Keratinocyte (primary cell): ENCODE measurements at regions not wholly inside any gene's neighbourhood (a gene's known extent, or its start where the extent isn't known, plus 50 kb on each side); places are given as distances from the start of the nearest gene placed in this dataset.

Experiments
- DNase-seq: peaks from one replicate; pipeline ENCODE4 v3.0.0-alpha.2; 2011; ENCODE audit warnings: low read depth, missing footprints, low spot score
- FAIRE-seq: peaks from 2 replicates; lab custom pipeline; 2011; peaks lifted over from hg19 to GRCh38; lab: Jason Lieb, UNC
- H2AFZ ChIP-seq: 2 replicates; pipeline ENCODE4 v1.6.0; 2012; ENCODE audit warnings: low read length, control low read depth, inconsistent platforms; ENCODE audit not compliant: control insufficient read depth
- H3K27ac ChIP-seq: 2 replicates; pipeline ENCODE4 v1.5.1; 2011; ENCODE audit warnings: low read length; ENCODE audit not compliant: control insufficient read depth, insufficient read depth
- H3K27me3 ChIP-seq: 3 replicates; pipeline ENCODE4 v1.6.0; 2011; ENCODE audit warnings: low read length; ENCODE audit not compliant: control insufficient read depth, insufficient read depth; ENCODE audit errors: extremely low read depth
- H3K36me3 ChIP-seq, 2 experiments: 2 replicates in 1 of 2; 3 replicates in 1 of 2; pipeline ENCODE4 v1.5.1; 2011; ENCODE audit warnings: low read length in 2 of 2, mild to moderate bottlenecking in 1 of 2; ENCODE audit not compliant: control insufficient read depth in 2 of 2, insufficient read depth in 2 of 2; ENCODE audit errors: extremely low read depth in 1 of 2
- H3K4me1 ChIP-seq: 3 replicates; pipeline ENCODE4 v1.5.1; 2011; ENCODE audit warnings: low read length; ENCODE audit not compliant: control insufficient read depth, insufficient read depth; ENCODE audit errors: extremely low read depth
- H3K4me2 ChIP-seq: 3 replicates; pipeline ENCODE4 v1.6.0; 2011; ENCODE audit warnings: low read depth, low read length; ENCODE audit not compliant: control insufficient read depth, insufficient read depth; ENCODE audit errors: extremely low read depth
- H3K4me3 ChIP-seq, 3 experiments: fragments of 200-600 bp in 1 of 3; sonication (generic) in 1 of 3; 2 replicates in 2 of 3; 3 replicates in 1 of 3; pipeline ENCODE4 v1.5.1; 2011 to 2016; ENCODE audit warnings: low read length in 3 of 3, mild to moderate bottlenecking in 3 of 3, control low read depth in 2 of 3, inconsistent platforms in 1 of 3, low read depth in 1 of 3, mixed read lengths in 1 of 3, mixed run types in 1 of 3, moderate library complexity in 1 of 3; ENCODE audit not compliant: control insufficient read depth in 2 of 3, insufficient read depth in 2 of 3; ENCODE audit errors: extremely low read depth in 1 of 3
- H3K79me2 ChIP-seq: 2 replicates; pipeline ENCODE4 v1.6.0; 2012; ENCODE audit warnings: low read length; ENCODE audit not compliant: control insufficient read depth, insufficient read depth
- H3K9ac ChIP-seq: 3 replicates; pipeline ENCODE4 v1.6.0; 2011; ENCODE audit warnings: low read length; ENCODE audit not compliant: control insufficient read depth, insufficient read depth; ENCODE audit errors: extremely low read depth
- H3K9me1 ChIP-seq: 3 replicates; pipeline ENCODE4 v1.6.0; 2011; ENCODE audit warnings: low read length; ENCODE audit not compliant: control insufficient read depth, insufficient read depth; ENCODE audit errors: extremely low read depth
- H3K9me3 ChIP-seq: 2 replicates; pipeline ENCODE4 v1.5.1; 2012; ENCODE audit warnings: low read depth, low read length; ENCODE audit not compliant: control insufficient read depth
- H4K20me1 ChIP-seq: 3 replicates; pipeline ENCODE4 v1.6.0; 2011; ENCODE audit warnings: low read length; ENCODE audit not compliant: control insufficient read depth, insufficient read depth; ENCODE audit errors: extremely low read depth
- EZH2 ChIP-seq: IDR thresholded peaks from one replicate; pipeline ENCODE4 v1.6.1; 2012; ENCODE audit warnings: inconsistent platforms, mild to moderate bottlenecking, low read length, moderate library complexity
- dilution Hi-C: fragments of 300-500 bp; cut with MboI; formaldehyde crosslinking; loops from one replicate; pipeline ENCODE4 v1.7.0; 2020; ENCODE audit warnings: low sequenced_read_pairs; ENCODE audit not compliant: extremely low pct_ligation_motif_present
- TF ChIP-seq, protein P1 (sequence below), 3 experiments: IDR thresholded peaks in 1 of 3; conservative IDR thresholded peaks in 1 of 3; optimal IDR thresholded peaks in 1 of 3; 2 replicates in 2 of 3; 3 replicates in 1 of 3; pipeline versions ENCODE3 to v1.5.1; 2011; ENCODE audit warnings: low read length in 3 of 3, mild to moderate bottlenecking in 3 of 3, moderate library complexity in 2 of 3, control low read depth in 1 of 3, inconsistent platforms in 1 of 3; ENCODE audit not compliant: insufficient read depth in 2 of 3; ENCODE audit errors: extremely low read depth in 1 of 3

DNA sequence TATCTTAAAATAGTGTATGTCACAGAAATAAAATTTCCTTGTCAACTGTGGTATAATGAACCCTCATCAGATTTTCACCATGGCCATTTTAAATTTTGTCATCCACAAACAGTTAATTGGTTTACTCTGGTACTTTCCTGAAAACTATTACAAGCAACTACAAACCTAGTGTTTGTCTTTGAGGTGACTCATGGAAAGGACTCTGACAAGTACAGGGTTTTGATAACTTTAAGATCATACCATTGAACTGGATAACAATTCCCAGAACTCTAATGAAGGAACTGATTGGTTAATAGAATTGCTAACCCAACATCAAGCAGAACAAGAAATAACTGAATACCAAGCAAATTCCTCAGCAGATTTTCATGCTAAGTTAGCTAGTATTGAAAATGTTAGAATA, 237.7 kb upstream of the IPO5 start:
- no peak overlapping the region for H3K9ac ChIP-seq
- FAIRE-seq (no peak), DNase-seq (no peak)
- H3K4me2 ChIP-seq: no peak overlapping the region
- H3K4me1 ChIP-seq: no peaks in the 10 kb centered on the region
- H2AFZ ChIP-seq: no peak overlapping the region
- dilution Hi-C loops: no loop called here
- TF ChIP-seq, protein P1, sequence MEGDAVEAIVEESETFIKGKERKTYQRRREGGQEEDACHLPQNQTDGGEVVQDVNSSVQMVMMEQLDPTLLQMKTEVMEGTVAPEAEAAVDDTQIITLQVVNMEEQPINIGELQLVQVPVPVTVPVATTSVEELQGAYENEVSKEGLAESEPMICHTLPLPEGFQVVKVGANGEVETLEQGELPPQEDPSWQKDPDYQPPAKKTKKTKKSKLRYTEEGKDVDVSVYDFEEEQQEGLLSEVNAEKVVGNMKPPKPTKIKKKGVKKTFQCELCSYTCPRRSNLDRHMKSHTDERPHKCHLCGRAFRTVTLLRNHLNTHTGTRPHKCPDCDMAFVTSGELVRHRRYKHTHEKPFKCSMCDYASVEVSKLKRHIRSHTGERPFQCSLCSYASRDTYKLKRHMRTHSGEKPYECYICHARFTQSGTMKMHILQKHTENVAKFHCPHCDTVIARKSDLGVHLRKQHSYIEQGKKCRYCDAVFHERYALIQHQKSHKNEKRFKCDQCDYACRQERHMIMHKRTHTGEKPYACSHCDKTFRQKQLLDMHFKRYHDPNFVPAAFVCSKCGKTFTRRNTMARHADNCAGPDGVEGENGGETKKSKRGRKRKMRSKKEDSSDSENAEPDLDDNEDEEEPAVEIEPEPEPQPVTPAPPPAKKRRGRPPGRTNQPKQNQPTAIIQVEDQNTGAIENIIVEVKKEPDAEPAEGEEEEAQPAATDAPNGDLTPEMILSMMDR (optimal IDR thresholded peaks at IDR 0.05 in 1 of 3, IDR thresholded peaks at IDR 0.05 in 1 of 3, conservative IDR thresholded peaks at IDR 0.05 in 1 of 3; ENCODE audit: extremely low read depth in 1 of 3, insufficient read depth in 2 of 3, low read length in 3 of 3): no peak
- TF ChIP-seq EZH2: no peak
- H3K36me3 ChIP-seq: no peaks in the 10 kb centered on the region
- no peaks in the 10 kb centered on the region for H4K20me1 ChIP-seq
- H3K9me3 ChIP-seq: no peaks in the 10 kb centered on the region
- no peaks in the 10 kb centered on the region for H3K27me3 ChIP-seq
- H3K79me2 ChIP-seq: no peaks in the 10 kb centered on the region
- no peak overlapping the region for H3K4me3 ChIP-seq
- H3K9me1 ChIP-seq: no peaks in the 10 kb centered on the region
- no peak overlapping the region for H3K27ac ChIP-seq

DNA sequence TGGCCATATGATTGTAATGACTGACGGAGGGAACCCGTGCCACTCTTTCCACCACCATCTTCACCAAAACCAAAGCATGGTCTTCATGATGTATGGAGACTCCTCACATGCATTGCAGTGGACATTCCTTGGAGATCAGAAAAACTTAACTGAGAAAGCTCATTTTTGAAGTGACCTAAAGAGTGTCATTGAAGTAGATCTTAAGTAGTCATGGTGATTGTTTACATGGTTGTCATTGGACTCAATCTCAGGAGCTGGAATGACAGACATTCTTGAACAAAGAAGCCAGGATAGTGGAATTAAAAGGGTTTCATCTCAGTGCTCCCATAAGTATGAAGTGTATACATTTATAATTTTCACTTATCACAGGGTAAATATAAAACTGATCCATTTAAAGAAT, 236.7 kb upstream of the IPO5 start:
- H4K20me1 ChIP-seq: no peaks in the 10 kb centered on the region
- H3K9me1 ChIP-seq: no peaks in the 10 kb centered on the region
- no peak for DNase-seq
- H3K27ac ChIP-seq: no peak overlapping the region
- H2AFZ ChIP-seq: no peak overlapping the region
- no peak overlapping the region for H3K9ac ChIP-seq
- no peaks in the 10 kb centered on the region for H3K36me3 ChIP-seq
- H3K27me3 ChIP-seq: no peaks in the 10 kb centered on the region
- TF ChIP-seq, protein P1 (optimal IDR thresholded peaks at IDR 0.05 in 1 of 3, IDR thresholded peaks at IDR 0.05 in 1 of 3, conservative IDR thresholded peaks at IDR 0.05 in 1 of 3; ENCODE audit: extremely low read depth in 1 of 3, insufficient read depth in 2 of 3, low read length in 3 of 3): no peak
- no peak for TF ChIP-seq EZH2
- no peaks in the 10 kb centered on the region for H3K4me1 ChIP-seq
- no peak overlapping the region for H3K4me3 ChIP-seq
- H3K4me2 ChIP-seq: no peak overlapping the region
- dilution Hi-C loops: no loop called here
- no peaks in the 10 kb centered on the region for H3K79me2 ChIP-seq
- no peak for FAIRE-seq
- no peaks in the 10 kb centered on the region for H3K9me3 ChIP-seq
